HG03064 (cell line): ENCODE measurements at regions not wholly inside any gene's neighbourhood (a gene's known extent, or its start where the extent isn't known, plus 50 kb on each side); places are given as distances from the start of the nearest gene placed in this dataset.

ENCODE experiments used
- ATAC-seq: cut with Tn5 transposase; IDR thresholded peaks from one replicate; pipeline ENCODE4 v1.9.1; 2021; ENCODE audit warnings: low read depth; ENCODE audit not compliant: unreplicated experiment

GRCh38 chrX:51954592-51954991 lies 61.2 kb downstream of the MAGED1 start:
- ATAC-seq: no peak

- ATAC-seq: peak; percentile 97
These were observed 61.8 kb downstream of the MAGED1 start for GRCh38 chrX:51955200-51955599.

- ATAC-seq: no peak
These were observed 63.0 kb downstream of the MAGED1 start for GRCh38 chrX:51956441-51956840.

- ATAC-seq: no peak
These were observed 81.9 kb downstream of the MAGED1 start for GRCh38 chrX:51975360-51975759.

GRCh38 chrX:51975811-51976210 lies 82.4 kb downstream of the MAGED1 start:
- no peak for ATAC-seq

GRCh38 chrX:51976503-51976902 lies 83.1 kb downstream of the MAGED1 start:
- no peak for ATAC-seq
